ENCODE measurements at regions not wholly inside any gene's neighbourhood (a gene's known extent, or its start where the extent isn't known, plus 50 kb on each side); places are given as distances from the start of the nearest gene placed in this dataset.

- DNase-seq, result no peak
These were observed 220.4 kb upstream of the NUDT4 start for GRCh38 chr12:93157279-93157678.

- no peak for DNase-seq
These were observed 219.5 kb upstream of the NUDT4 start for GRCh38 chr12:93158065-93158843.

GRCh38 chr12:93163260-93164036, 214.3 kb upstream of the NUDT4 start:
- DNase-seq, result no peak

GRCh38 chr12:93164103-93164880, 213.4 kb upstream of the NUDT4 start:
- no peak for DNase-seq

GRCh38 chr12:93165384-93165932, 212.3 kb upstream of the NUDT4 start:
- no peak for DNase-seq

- DNase-seq, result no peak
These were observed 211.0 kb upstream of the NUDT4 start for GRCh38 chr12:93166541-93167307.

- DNase-seq, result no peak
These were observed 210.4 kb upstream of the NUDT4 start for GRCh38 chr12:93167331-93167730.

GRCh38 chr12:93167841-93168492, 209.8 kb upstream of the NUDT4 start:
- no peak for DNase-seq

- no peak for DNase-seq
These were observed 209.0 kb upstream of the NUDT4 start for GRCh38 chr12:93168751-93169150.

GRCh38 chr12:93169536-93169935, 208.2 kb upstream of the NUDT4 start:
- no peak for DNase-seq

- DNase-seq, result no peak
These were observed 206.8 kb upstream of the NUDT4 start for GRCh38 chr12:93170928-93171327.

- DNase-seq, result no peak
These were observed 204.4 kb upstream of the NUDT4 start for GRCh38 chr12:93173178-93173957.

GRCh38 chr12:93174048-93174447, 203.7 kb upstream of the NUDT4 start:
- no peak for DNase-seq

GRCh38 chr12:93174473-93174872, 203.3 kb upstream of the NUDT4 start:
- no peak for DNase-seq

GRCh38 chr12:93176165-93176564, 201.6 kb upstream of the NUDT4 start:
- no peak for DNase-seq

GRCh38 chr12:93176610-93177126, 201.1 kb upstream of the NUDT4 start:
- DNase-seq, result no peak

GRCh38 chr12:93177208-93178153, 200.2 kb upstream of the NUDT4 start:
- no peak for DNase-seq

GRCh38 chr12:93178154-93178878, 199.4 kb upstream of the NUDT4 start:
- no peak for DNase-seq

GRCh38 chr12:93179792-93180191, 197.9 kb upstream of the NUDT4 start:
- DNase-seq, result no peak
